Endothelial cell of umbilical vein (primary cell): ENCODE measurements at regions not wholly inside any gene's neighbourhood (a gene's known extent, or its start where the extent isn't known, plus 50 kb on each side); places are given as distances from the start of the nearest gene placed in this dataset.

Source experiments
- BruUV-seq: library from RNA; stranded (reverse); fragments of 400-500 nt; replicated peaks from 2 replicates; lab custom pipeline; 2021; lab: Mats Ljungman, UMichigan
- CTCF ChIA-PET: fragments of 300-600, 350-600 bp; sonication (Branson Sonifier 250); formaldehyde crosslinking; loops from one replicate; lab custom pipeline; 2021; ENCODE audit warnings: antibody characterized with exemption, inconsistent platforms; lab: Charles Lee
- POLR2A ChIA-PET: fragments of 300-600, 350-600 bp; sonication (Branson Sonifier 250); formaldehyde crosslinking; loops from one replicate; lab custom pipeline; 2021; ENCODE audit warnings: antibody characterized with exemption, inconsistent platforms; lab: Charles Lee
- DNase-seq: peaks from one replicate; pipeline ENCODE4 v3.0.0-alpha.2; 2011; ENCODE audit warnings: low read depth, low spot score
- FAIRE-seq: peaks from 2 replicates; lab custom pipeline; 2011; peaks lifted over from hg19 to GRCh38; lab: Jason Lieb, UNC
- H2AFZ ChIP-seq: 2 replicates; pipeline ENCODE4 v1.6.0; 2012; ENCODE audit warnings: low read depth, low read length, control low read depth, inconsistent platforms
- H3K27ac ChIP-seq: 2 replicates; pipeline ENCODE4 v1.5.1; 2011; ENCODE audit warnings: low read depth, mild to moderate bottlenecking, control low read depth, low read length, moderate library complexity; ENCODE audit not compliant: insufficient read depth
- H3K27me3 ChIP-seq, 2 experiments: 2 replicates each; pipeline versions ENCODE4 v1.6.0 to v1.6.1; 2011; ENCODE audit warnings: low read length in 2 of 2, mixed read lengths in 1 of 2; ENCODE audit not compliant: control insufficient read depth in 2 of 2, insufficient read depth in 2 of 2
- H3K36me3 ChIP-seq, 2 experiments: 2 replicates in 1 of 2; 3 replicates in 1 of 2; pipeline ENCODE4 v1.5.1; 2011; ENCODE audit warnings: low read length in 2 of 2, mild to moderate bottlenecking in 1 of 2, moderate library complexity in 1 of 2; ENCODE audit not compliant: control insufficient read depth in 2 of 2, insufficient read depth in 2 of 2; ENCODE audit errors: extremely low read depth in 1 of 2
- H3K4me1 ChIP-seq: 3 replicates; pipeline ENCODE4 v1.5.1; 2011; ENCODE audit warnings: mild to moderate bottlenecking, low read length; ENCODE audit not compliant: control insufficient read depth, insufficient read depth; ENCODE audit errors: extremely low read depth
- H3K4me2 ChIP-seq: 2 replicates; pipeline ENCODE4 v1.6.1; 2011; ENCODE audit warnings: low read length, control low read depth, mixed read lengths; ENCODE audit not compliant: insufficient read depth
- H3K4me3 ChIP-seq, 3 experiments: fragments of 200-600 bp in 1 of 3; sonication (generic), shearing (Covaris generic) in 1 of 3; replicated peaks in 1 of 3; 2 replicates each; pipeline ENCODE4 v1.5.1; 2011 to 2016; ENCODE audit warnings: control low read depth in 3 of 3, low read length in 3 of 3, mild to moderate bottlenecking in 2 of 3, inconsistent platforms in 1 of 3, low read depth in 1 of 3, moderate library complexity in 1 of 3; ENCODE audit not compliant: insufficient read depth in 1 of 3
- H3K79me2 ChIP-seq: 2 replicates; pipeline ENCODE4 v1.6.0; 2012; ENCODE audit warnings: low read length, inconsistent platforms; ENCODE audit not compliant: control insufficient read depth, insufficient read depth
- H3K9ac ChIP-seq: replicated peaks from 2 replicates; pipeline ENCODE3; 2011; ENCODE audit warnings: low read length, control low read depth; ENCODE audit not compliant: insufficient read depth; ENCODE audit errors: extremely low read depth
- H3K9me1 ChIP-seq: replicated peaks from 3 replicates; pipeline ENCODE4 v1.6.0; 2011; ENCODE audit warnings: mild to moderate bottlenecking, low read length; ENCODE audit not compliant: control insufficient read depth, insufficient read depth; ENCODE audit errors: extremely low read depth
- H3K9me3 ChIP-seq: replicated peaks from 2 replicates; pipeline ENCODE4 v1.5.1; 2012; ENCODE audit warnings: low read length, inconsistent platforms; ENCODE audit not compliant: control insufficient read depth, insufficient read depth
- H4K20me1 ChIP-seq: replicated peaks from 2 replicates; pipeline ENCODE3; 2011; ENCODE audit warnings: mild to moderate bottlenecking, low read length; ENCODE audit not compliant: control insufficient read depth, insufficient read depth; ENCODE audit errors: extremely low read depth
- CTCF ChIP-seq, 2 donors: IDR thresholded peaks; 1 replicate in 1 of 2; 2 replicates in 1 of 2; pipeline ENCODE4 v1.5.1; 2011; ENCODE audit warnings: low read length in 2 of 2, mild to moderate bottlenecking in 2 of 2, moderate library complexity in 2 of 2, control low read depth in 1 of 2, inconsistent platforms in 1 of 2, low read depth in 1 of 2; ENCODE audit not compliant: insufficient read depth in 1 of 2; ENCODE audit errors: extremely low read depth in 1 of 2
- FOS ChIP-seq: IDR thresholded peaks from 2 replicates; pipeline ENCODE4 v1.6.1; 2011; ENCODE audit warnings: mild to moderate bottlenecking, low read length, moderate library complexity, borderline replicate concordance; ENCODE audit not compliant: insufficient read depth
- GATA2 ChIP-seq: IDR thresholded peaks from 2 replicates; pipeline ENCODE4 v1.7.0; 2011; ENCODE audit warnings: low read depth, mild to moderate bottlenecking, moderate library complexity, mixed read lengths, low read length; ENCODE audit not compliant: insufficient read length, insufficient read depth
- MYC ChIP-seq: IDR thresholded peaks from one replicate; pipeline ENCODE4 v1.6.1; 2011; ENCODE audit warnings: mild to moderate bottlenecking, low read depth, low read length
- dilution Hi-C: fragments of 300-500 bp; cut with MboI; formaldehyde crosslinking; loops from one replicate; pipeline ENCODE4 v1.15.0; 2019; ENCODE audit warnings: low sequenced_read_pairs; ENCODE audit not compliant: extremely low pct_ligation_motif_present
- intact Hi-C: fragments of 100-400 bp; cut with micrococcal nuclease; formaldehyde crosslinking; loops from one replicate; pipeline ENCODE4 v1.10.0; 2022
- TF ChIP-seq, protein P1 (sequence below): IDR thresholded peaks from 2 replicates; pipeline ENCODE4 v1.6.1; 2011; ENCODE audit not compliant: insufficient read depth, insufficient read length

DNA sequence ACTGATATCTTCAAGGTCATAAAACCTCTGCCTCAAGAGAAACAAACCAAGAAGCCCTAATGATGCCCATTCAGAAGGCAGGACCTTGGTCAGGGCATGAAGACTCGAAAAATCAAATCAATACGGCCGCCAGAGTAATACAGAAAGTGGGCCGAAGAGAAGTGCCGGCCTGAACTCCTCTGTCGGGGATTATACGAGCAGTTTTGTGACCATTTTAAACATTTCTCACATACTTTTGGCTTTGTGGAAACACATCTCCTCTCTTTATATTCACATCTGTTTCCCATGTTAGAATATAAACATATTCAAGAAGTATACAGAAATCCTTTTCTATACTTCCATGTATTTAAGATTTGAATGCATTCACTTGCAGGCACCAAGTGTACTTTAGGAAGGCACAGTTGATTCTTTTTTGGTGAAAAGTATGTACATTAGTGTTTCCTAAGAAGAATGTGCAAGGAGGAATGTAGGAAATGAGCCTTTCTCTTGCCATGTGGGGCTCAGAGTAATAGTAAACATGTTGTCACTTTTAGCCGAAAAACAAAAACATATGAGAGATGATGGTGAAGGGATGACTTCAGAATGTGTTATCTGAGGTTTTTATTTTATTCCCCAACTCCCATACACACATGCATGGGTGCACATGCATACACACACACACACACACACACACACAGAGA is 707.9 kb upstream of the ID2 start:
- no peak for FAIRE-seq
- TF ChIP-seq, protein P1, sequence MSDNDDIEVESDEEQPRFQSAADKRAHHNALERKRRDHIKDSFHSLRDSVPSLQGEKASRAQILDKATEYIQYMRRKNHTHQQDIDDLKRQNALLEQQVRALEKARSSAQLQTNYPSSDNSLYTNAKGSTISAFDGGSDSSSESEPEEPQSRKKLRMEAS = no peak
- TF ChIP-seq FOS (no peak), MYC (no peak), CTCF (IDR thresholded peaks at IDR 0.05; ENCODE audit: extremely low read depth in 1 of 2, insufficient read depth in 1 of 2, low read depth in 1 of 2, low read length in 2 of 2) (no peak), GATA2 (no peak)
- CTCF ChIA-PET = no interaction called here

More for the DNA sequence above, 707.9 kb upstream of the ID2 start:
- Histone ChIP-seq H3K9ac (no peak overlapping the region), H3K4me3 (no peak overlapping the region), H3K4me2 (no peak overlapping the region), H4K20me1 (no peaks in the 10 kb centered on the region), H3K79me2 (no peaks in the 10 kb centered on the region), H3K36me3 (no peaks in the 10 kb centered on the region), H3K4me1 (no peaks in the 10 kb centered on the region), H2AFZ (no peak overlapping the region), H3K9me1 (no peaks in the 10 kb centered on the region), H3K27me3 (no peaks in the 10 kb centered on the region), H3K9me3 (peaks cover 3% of the 10 kb centered on the region), H3K27ac (no peak overlapping the region)
- no TSS peak for BruUV-seq
- POLR2A ChIA-PET = no interaction called here
- no peak for DNase-seq
- intact Hi-C loops = no loop called here
- dilution Hi-C loops = no loop called here
